Amniotic stem cell (primary cell): ENCODE measurements at regions not wholly inside any gene's neighbourhood (a gene's known extent, or its start where the extent isn't known, plus 50 kb on each side); places are given as distances from the start of the nearest gene placed in this dataset.
A peak's percentile ranks its signal among the peaks of the same experiment; 100 is the strongest.

Experiments used
- DNase-seq: peaks from one replicate; lab custom pipeline; 2025; lab: John Stamatoyannopoulos, UW

GRCh38 chr12:124162151-124163110 is 132.5 kb upstream of the RFLNA start:
- no peak for DNase-seq

GRCh38 chr12:124165695-124166094 is 129.2 kb upstream of the RFLNA start:
- DNase-seq: no peak

DNA sequence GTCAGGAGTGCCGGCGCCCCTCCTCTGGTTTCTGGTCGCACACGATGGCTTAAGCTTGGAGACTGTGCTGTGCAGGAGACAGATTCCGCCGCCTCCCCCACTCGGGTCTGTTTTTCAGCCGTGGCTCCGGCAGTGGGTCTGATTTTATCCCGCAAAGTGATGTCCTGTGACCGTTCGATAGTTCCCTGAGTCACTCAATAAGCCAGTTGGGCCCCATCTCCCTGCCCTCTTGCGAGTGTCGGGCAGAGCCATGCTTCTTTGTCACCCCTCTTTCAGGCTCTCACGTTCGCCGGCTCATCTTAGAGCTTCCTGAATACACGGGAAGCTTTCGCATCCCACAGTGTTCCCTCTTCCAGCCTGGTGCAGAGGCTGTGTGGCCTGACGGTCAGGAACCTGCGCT is 127.8 kb upstream of the RFLNA start:
- no peak for DNase-seq

DNA sequence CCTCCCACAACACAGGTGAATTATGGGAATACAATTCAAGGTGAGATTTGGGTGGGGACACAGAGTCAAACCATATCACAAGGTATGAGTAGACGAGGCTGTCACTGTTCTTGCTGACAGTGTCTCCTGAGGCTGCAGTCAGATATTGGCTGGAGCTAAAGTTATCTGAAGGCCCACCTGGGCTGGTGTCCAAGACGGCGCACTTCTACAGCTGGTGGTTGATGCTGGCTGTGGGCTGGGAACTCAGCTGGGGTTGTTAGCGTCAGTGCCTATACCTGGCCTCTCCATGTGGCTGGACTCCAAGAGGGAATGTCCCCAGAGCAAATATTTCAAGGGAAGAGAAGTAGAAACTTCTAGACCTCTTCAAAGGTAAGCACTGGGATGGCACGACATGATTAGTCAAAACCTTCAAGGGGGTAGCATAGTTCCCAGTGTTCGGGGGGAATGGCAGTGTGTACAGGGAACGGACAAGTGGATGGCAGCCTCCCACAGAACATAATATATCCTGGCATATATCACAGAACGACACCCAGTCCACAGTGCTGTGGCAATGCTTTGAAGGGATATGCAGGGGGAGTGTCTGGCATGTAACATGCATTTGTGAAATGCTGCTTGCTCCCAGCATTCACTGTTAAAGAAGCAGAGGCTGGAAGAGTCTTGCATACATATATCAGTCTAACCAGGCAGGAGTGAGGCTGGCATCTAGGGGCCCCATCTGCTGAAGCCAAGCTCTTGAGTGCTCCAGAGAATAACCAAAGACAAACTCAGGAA is 126.7 kb upstream of the RFLNA start:
- DNase-seq: no peak

DNA sequence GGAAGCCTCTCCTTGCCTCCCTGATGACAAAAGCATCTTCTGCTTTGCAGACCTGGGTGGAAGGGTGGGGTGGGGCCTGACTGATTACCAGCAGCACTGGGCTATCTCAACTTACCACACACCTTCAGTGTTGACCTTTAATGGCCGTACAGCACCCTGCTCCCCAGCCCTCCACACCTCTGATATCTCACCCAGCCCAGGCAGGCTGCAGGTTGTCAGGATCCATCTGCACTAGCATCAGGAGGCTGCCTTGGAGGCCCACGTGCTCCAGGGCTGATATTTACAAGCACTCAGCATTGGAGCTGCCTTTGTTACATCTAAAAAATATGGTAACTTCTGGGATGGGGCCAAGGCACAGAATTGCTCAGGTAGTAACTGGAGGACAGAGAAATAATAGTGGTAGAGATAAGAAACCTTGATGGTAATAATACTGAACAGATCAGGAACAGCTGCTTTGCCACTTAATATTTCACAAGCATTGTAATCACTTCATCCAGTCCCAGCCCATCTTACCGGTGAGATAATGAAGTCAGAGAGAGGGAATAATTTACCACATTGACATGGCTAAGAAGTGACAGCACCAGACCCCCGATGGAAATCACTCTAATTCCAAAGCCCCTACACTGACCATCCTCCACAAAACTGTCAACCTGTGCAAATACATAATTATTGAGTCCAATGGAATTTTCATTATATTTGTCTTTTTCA is 125.2 kb upstream of the RFLNA start:
- DNase-seq: no peak

DNA sequence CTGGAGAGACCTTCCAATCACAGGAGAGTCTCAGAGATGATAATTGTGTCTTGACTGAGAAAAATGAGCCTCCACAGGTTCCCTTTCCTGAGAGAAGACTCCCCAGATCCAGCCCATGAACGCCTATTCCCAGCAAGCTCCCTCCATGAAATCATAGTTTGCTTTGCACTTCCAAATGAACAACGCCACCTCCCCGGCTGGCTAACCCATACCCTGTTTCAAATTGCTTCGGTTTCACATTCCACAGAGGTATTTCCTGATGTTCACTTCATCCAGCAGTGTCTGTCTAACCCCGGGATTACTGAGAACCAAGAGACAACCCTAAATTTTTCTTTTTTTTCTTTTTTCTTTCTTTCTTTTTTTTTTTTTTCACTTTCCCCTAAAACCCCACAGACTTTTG is 124.1 kb upstream of the RFLNA start:
- DNase-seq: no peak

- DNase-seq: no peak
These were observed 123.5 kb upstream of the RFLNA start for GRCh38 chr12:124171231-124171979.

GRCh38 chr12:124172636-124173035 is 122.3 kb upstream of the RFLNA start:
- peak; percentile 5 for DNase-seq

- DNase-seq: no peak
These were observed 121.2 kb upstream of the RFLNA start for GRCh38 chr12:124173692-124174091.

DNA sequence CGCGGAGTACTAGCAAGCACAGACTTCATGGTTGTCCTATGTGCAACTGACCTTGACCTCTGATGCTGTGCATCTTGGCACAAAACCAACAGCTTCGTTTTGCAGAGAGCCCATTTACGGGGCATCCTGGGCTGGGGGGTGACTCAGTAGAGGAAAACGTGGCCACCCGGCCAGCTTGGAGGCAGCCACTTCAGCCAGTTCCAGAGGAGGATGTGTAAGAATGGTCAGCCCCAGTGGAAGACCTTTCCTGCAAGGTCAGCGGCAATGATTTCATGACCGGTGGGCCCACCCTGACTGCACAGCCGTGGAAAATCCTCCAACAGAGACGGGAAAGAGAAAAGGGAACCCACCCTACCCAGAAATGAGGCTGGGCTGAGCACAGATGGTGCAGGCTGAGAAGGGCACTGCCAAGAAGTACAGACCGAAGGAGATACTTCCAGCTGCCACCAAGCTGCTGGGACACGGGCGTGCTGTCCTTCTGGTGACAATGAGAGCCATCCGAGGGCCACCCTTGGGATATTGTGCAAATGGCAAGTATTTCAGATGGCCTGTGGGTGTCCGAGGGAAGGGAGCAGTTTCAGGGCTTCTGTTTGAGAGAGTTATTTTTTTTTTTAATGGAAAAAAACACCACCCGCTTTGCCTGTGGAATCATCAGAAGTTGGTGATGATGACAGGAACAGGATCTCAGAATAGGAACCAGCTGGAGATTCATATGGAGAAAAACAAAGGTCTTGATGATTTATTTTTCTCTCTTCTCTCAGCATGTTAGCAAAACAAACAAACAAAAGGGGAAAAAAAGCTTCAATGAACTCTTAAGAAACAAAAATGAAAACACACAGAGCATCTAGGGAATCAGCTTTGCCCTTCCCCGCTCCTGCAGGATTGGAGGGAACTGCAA is 120.2 kb upstream of the RFLNA start:
- peak; percentile 34 for DNase-seq

DNA sequence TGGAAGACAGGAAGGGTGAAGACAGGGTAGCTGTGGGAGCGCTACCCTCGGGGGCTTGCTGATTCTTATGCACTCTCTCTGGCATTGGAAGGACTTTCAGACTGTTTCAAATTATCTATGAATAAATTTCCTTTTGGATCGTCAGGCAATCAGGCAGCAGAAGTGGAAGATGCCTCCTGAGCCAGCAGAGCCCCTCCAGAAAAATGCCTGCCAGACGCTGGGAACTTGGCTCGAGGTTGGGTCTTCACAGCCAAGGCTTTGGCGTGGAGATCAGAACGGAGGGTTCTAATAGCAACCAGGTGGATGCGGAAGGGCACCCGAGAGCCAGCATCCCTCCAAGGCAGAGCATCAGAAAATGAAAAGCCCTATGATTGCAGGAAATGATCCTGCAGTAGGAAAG is 119.2 kb upstream of the RFLNA start:
- no peak for DNase-seq

DNA sequence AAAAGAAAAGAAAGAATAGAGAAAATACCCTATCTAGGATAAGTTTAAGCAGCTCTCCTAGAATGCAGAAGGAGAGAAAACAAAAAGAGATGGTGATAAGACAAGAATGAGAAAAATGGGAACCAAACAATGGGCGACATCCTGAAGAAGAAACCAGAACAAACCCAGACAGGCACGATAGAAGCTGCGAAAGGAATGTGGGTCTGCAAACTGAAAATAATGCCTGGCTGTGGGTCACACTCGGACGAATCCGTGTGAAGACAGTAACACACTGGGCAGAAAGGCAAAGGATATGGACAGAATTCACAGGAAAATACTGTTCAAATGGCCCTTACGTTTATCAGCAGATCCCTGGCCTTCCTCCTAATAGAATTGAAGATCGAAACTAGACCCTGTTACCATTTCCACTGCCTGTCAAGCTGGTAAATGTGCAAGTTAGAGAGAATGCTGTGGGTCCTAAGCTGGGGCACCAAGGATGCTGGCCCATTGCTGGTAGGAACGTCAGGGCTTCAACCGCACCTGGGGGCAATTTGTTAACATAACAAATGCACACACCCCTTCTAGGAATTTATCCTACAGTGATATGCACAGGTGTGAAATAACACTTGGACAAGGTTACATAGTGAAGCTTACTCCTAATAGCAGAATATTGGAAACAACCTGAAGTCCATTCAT is 117.5 kb upstream of the RFLNA start:
- no peak for DNase-seq

DNA sequence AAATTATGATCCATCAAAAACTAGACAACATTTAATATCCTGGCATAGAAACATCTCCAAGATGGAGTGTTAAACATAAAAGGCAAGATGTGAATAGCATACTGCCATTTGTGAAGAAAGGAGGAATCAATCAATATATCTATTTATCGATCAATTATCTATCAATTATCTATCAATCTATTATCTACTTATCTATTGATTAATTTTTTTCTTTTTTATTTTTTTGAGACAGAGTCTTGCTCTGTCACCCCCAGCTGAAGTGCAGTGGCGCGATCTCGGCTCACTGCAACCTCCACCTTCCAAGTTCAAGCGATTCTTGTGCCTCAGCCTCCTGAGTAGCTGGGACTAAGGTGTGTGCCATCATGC is 117.0 kb upstream of the RFLNA start:
- DNase-seq: no peak

- no peak for DNase-seq
These were observed 114.8 kb upstream of the RFLNA start for GRCh38 chr12:124179936-124180607.

GRCh38 chr12:124183172-124183571 is 111.7 kb upstream of the RFLNA start:
- no peak for DNase-seq

DNA sequence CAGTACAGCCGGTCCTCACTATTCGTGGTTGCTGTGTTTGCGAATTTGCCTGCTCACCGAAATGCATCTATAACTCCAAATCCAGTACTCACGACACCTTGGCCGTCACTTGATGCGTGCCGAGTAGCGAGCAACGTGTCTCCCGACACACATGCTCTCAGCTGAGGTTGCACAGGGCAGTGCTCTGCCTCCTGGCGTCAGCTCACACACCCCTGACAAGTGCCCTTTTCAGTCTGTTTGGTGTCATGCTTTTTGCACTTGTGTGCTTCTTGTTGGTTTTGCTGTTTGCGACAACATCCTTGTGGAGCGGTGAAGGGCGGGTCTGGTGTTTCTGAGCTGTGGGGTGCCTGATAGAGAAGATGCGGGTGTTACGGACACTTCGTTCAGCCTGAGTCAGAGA is 110.4 kb upstream of the RFLNA start:
- DNase-seq: no peak

GRCh38 chr12:124185971-124186686 is 108.8 kb upstream of the RFLNA start:
- DNase-seq: no peak

DNA sequence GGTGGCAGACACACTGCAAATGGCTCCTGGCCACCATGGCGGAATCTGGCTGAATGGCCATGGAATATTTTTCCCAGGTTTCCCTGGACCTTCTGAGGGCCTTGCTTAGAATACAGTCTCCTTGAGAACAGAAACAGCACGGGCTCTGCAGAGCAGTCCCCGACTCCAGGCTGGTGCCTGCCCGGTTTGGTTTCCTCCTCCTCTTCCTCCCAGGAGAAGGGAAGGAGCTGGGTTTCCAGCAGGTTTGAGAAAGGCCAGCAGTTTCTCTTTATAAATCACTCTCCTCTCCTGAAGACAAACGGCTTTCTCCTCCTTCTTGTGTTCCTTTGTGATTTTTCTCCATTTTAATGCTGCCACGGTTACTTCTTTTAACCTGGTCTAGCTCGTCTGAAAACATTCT is 106.8 kb upstream of the RFLNA start:
- DNase-seq: no peak
